Glomerular visceral epithelial cell (primary cell): ENCODE measurements at regions not wholly inside any gene's neighbourhood (a gene's known extent, or its start where the extent isn't known, plus 50 kb on each side); places are given as distances from the start of the nearest gene placed in this dataset.

Experiments used
- DNase-seq: peaks from one replicate; pipeline ENCODE4 v3.0.0-alpha.2; 2016; ENCODE audit errors: extremely low spot score

GRCh38 chr21:28654406-28654805 lies 338.3 kb downstream of the LTN1 start:
- DNase-seq, result no peak

- DNase-seq, result no peak
These were observed 347.9 kb downstream of the LTN1 start for GRCh38 chr21:28644762-28645161.

- DNase-seq, result no peak
These were observed 349.8 kb downstream of the LTN1 start for GRCh38 chr21:28642891-28643290.

- no peak for DNase-seq
These were observed 350.9 kb downstream of the LTN1 start for GRCh38 chr21:28641731-28642130.

GRCh38 chr21:28640326-28640725 lies 352.4 kb downstream of the LTN1 start:
- DNase-seq, result no peak

- no peak for DNase-seq
These were observed 352.9 kb downstream of the LTN1 start for GRCh38 chr21:28639737-28640136.

- peak; percentile 73 for DNase-seq
These were observed 355.7 kb downstream of the LTN1 start for GRCh38 chr21:28636752-28637691.

- no peak for DNase-seq
These were observed 357.1 kb downstream of the LTN1 start for GRCh38 chr21:28635541-28635940.

GRCh38 chr21:28633839-28634555 lies 358.7 kb downstream of the LTN1 start:
- DNase-seq, result peak; percentile 24

- DNase-seq, result peak; percentile 49
These were observed 359.8 kb downstream of the LTN1 start for GRCh38 chr21:28632755-28633408.

GRCh38 chr21:28627691-28628090 lies 365.0 kb downstream of the LTN1 start:
- no peak for DNase-seq

- DNase-seq, result no peak
These were observed 365.4 kb downstream of the LTN1 start for GRCh38 chr21:28627261-28627660.

- DNase-seq, result no peak
These were observed 368.1 kb downstream of the LTN1 start for GRCh38 chr21:28624626-28625025.

GRCh38 chr21:28617300-28617699 lies 375.4 kb downstream of the LTN1 start:
- no peak for DNase-seq

- DNase-seq, result peak; percentile 47
These were observed 377.4 kb downstream of the LTN1 start for GRCh38 chr21:28615276-28615675.

GRCh38 chr21:28614791-28615190 lies 377.9 kb downstream of the LTN1 start:
- DNase-seq, result no peak

- DNase-seq, result no peak
These were observed 384.0 kb downstream of the LTN1 start for GRCh38 chr21:28608646-28609045.

GRCh38 chr21:28607545-28607944 lies 385.1 kb downstream of the LTN1 start:
- no peak for DNase-seq

- no peak for DNase-seq
These were observed 387.6 kb downstream of the LTN1 start for GRCh38 chr21:28604946-28605537.

GRCh38 chr21:28602546-28602945 lies 390.1 kb downstream of the LTN1 start:
- DNase-seq, result no peak

- DNase-seq, result no peak
These were observed 394.5 kb downstream of the LTN1 start for GRCh38 chr21:28598214-28598613.
